ENCODE measurements at regions not wholly inside any gene's neighbourhood (a gene's known extent, or its start where the extent isn't known, plus 50 kb on each side); places are given as distances from the start of the nearest gene placed in this dataset.
"Not testable (repeated sequence)": the region's sequence is repeated elsewhere in the genome, so short reads cannot be mapped to it uniquely, and the experiment has no call there.

- in situ Hi-C loops (cut with HindIII; ENCODE audit: low pct_ligation_motif_present, low pct_unique_long_range_greater_than_20kb, low sequenced_read_pairs) = no loop called here
- no peak for DNase-seq
Measured at GRCh38 chr11:134987822-134988221, 575.8 kb upstream of the B3GAT1 start.

GRCh38 chr11:134987223-134987768 is 575.3 kb upstream of the B3GAT1 start:
- no peak for DNase-seq
- in situ Hi-C loops (cut with HindIII; ENCODE audit: low pct_ligation_motif_present, low pct_unique_long_range_greater_than_20kb, low sequenced_read_pairs) = no loop called here

- DNase-seq = no peak
- in situ Hi-C loops (cut with HindIII; ENCODE audit: low pct_ligation_motif_present, low pct_unique_long_range_greater_than_20kb, low sequenced_read_pairs) = no loop called here
Measured at GRCh38 chr11:134984421-134984820, 572.4 kb upstream of the B3GAT1 start.

GRCh38 chr11:134982432-134982831 is 570.4 kb upstream of the B3GAT1 start:
- in situ Hi-C loops (cut with HindIII; ENCODE audit: low pct_ligation_motif_present, low pct_unique_long_range_greater_than_20kb, low sequenced_read_pairs); DNase-seq: not testable (repeated sequence)

- DNase-seq = no peak
- in situ Hi-C loops (cut with HindIII; ENCODE audit: low pct_ligation_motif_present, low pct_unique_long_range_greater_than_20kb, low sequenced_read_pairs) = no loop called here
Measured at GRCh38 chr11:134981835-134982234, 569.8 kb upstream of the B3GAT1 start.

- in situ Hi-C loops (cut with HindIII; ENCODE audit: low pct_ligation_motif_present, low pct_unique_long_range_greater_than_20kb, low sequenced_read_pairs) = no loop called here
- DNase-seq = no peak
Measured at GRCh38 chr11:134980819-134981710, 569.0 kb upstream of the B3GAT1 start.

- DNase-seq; in situ Hi-C loops (cut with HindIII; ENCODE audit: low pct_ligation_motif_present, low pct_unique_long_range_greater_than_20kb, low sequenced_read_pairs): not testable (repeated sequence)
Measured at GRCh38 chr11:134979089-134979457, 567.0 kb upstream of the B3GAT1 start.

GRCh38 chr11:134978388-134979088 is 566.5 kb upstream of the B3GAT1 start:
- DNase-seq = no peak
- in situ Hi-C loops (cut with HindIII; ENCODE audit: low pct_ligation_motif_present, low pct_unique_long_range_greater_than_20kb, low sequenced_read_pairs) = no loop called here

GRCh38 chr11:134976551-134976950 is 564.5 kb upstream of the B3GAT1 start:
- no peak for DNase-seq
- in situ Hi-C loops (cut with HindIII; ENCODE audit: low pct_ligation_motif_present, low pct_unique_long_range_greater_than_20kb, low sequenced_read_pairs) = no loop called here

- DNase-seq = no peak
- in situ Hi-C loops (cut with HindIII; ENCODE audit: low pct_ligation_motif_present, low pct_unique_long_range_greater_than_20kb, low sequenced_read_pairs) = no loop called here
Measured at GRCh38 chr11:134975866-134976376, 563.9 kb upstream of the B3GAT1 start.

- in situ Hi-C loops (cut with HindIII; ENCODE audit: low pct_ligation_motif_present, low pct_unique_long_range_greater_than_20kb, low sequenced_read_pairs) = no loop called here
- DNase-seq = no peak
Measured at GRCh38 chr11:134973801-134974200, 561.8 kb upstream of the B3GAT1 start.

GRCh38 chr11:134971381-134971780 is 559.3 kb upstream of the B3GAT1 start:
- in situ Hi-C loops (cut with HindIII; ENCODE audit: low pct_ligation_motif_present, low pct_unique_long_range_greater_than_20kb, low sequenced_read_pairs) = no loop called here

GRCh38 chr11:134967746-134968145 is 555.7 kb upstream of the B3GAT1 start:
- in situ Hi-C loops (cut with HindIII; ENCODE audit: low pct_ligation_motif_present, low pct_unique_long_range_greater_than_20kb, low sequenced_read_pairs) = no loop called here
- no peak for DNase-seq

More at GRCh38 chr11:134971381-134971780, 559.3 kb upstream of the B3GAT1 start:
- no peak for DNase-seq

- in situ Hi-C loops (cut with HindIII; ENCODE audit: low pct_ligation_motif_present, low pct_unique_long_range_greater_than_20kb, low sequenced_read_pairs); DNase-seq: not testable (repeated sequence)
Measured at GRCh38 chr11:134961386-134961785, 549.3 kb upstream of the B3GAT1 start.

GRCh38 chr11:134958870-134959269 is 546.8 kb upstream of the B3GAT1 start:
- in situ Hi-C loops (cut with HindIII; ENCODE audit: low pct_ligation_motif_present, low pct_unique_long_range_greater_than_20kb, low sequenced_read_pairs) = no loop called here
- no peak for DNase-seq

- in situ Hi-C loops (cut with HindIII; ENCODE audit: low pct_ligation_motif_present, low pct_unique_long_range_greater_than_20kb, low sequenced_read_pairs) = no loop called here
- DNase-seq = no peak
Measured at GRCh38 chr11:134958336-134958640, 546.2 kb upstream of the B3GAT1 start.

GRCh38 chr11:134957540-134958335 is 545.7 kb upstream of the B3GAT1 start:
- no peak for DNase-seq
- in situ Hi-C loops (cut with HindIII; ENCODE audit: low pct_ligation_motif_present, low pct_unique_long_range_greater_than_20kb, low sequenced_read_pairs) = no loop called here

GRCh38 chr11:134956450-134957210 is 544.6 kb upstream of the B3GAT1 start:
- in situ Hi-C loops (cut with HindIII; ENCODE audit: low pct_ligation_motif_present, low pct_unique_long_range_greater_than_20kb, low sequenced_read_pairs) = no loop called here
- DNase-seq = no peak
